C4-2B (cell line): ENCODE measurements at regions not wholly inside any gene's neighbourhood (a gene's known extent, or its start where the extent isn't known, plus 50 kb on each side); places are given as distances from the start of the nearest gene placed in this dataset.

Source experiments
- H3K27ac ChIP-seq: fragments of 450-650 bp; 2 replicates; pipeline ENCODE4 v1.5.1; 2017
- CTCF ChIP-seq: fragments of 450-650 bp; conservative IDR thresholded peaks from 2 replicates; pipeline ENCODE4 v1.5.1; 2017; ENCODE audit warnings: mild to moderate bottlenecking
- ZFX ChIP-seq: fragments of 450-650 bp; IDR thresholded peaks from 2 replicates; pipeline ENCODE4 v1.6.1; 2017

- no peak overlapping the region for H3K27ac ChIP-seq
- no peak for TF ChIP-seq CTCF
- no peak for TF ChIP-seq ZFX
Measured at GRCh38 chr5:34491251-34491620, 164.9 kb upstream of the RAI14 start.

- H3K27ac ChIP-seq: no peak overlapping the region
- TF ChIP-seq CTCF (no peak), ZFX (no peak)
Measured at GRCh38 chr5:34494111-34494755, 161.9 kb upstream of the RAI14 start.

GRCh38 chr5:34495178-34495577 lies 160.9 kb upstream of the RAI14 start:
- H3K27ac ChIP-seq: no peak overlapping the region
- TF ChIP-seq ZFX (no peak), CTCF (no peak)

GRCh38 chr5:34496260-34496691 lies 159.9 kb upstream of the RAI14 start:
- TF ChIP-seq CTCF (no peak), ZFX (no peak)
- no peak overlapping the region for H3K27ac ChIP-seq

- H3K27ac ChIP-seq: no peak overlapping the region
- TF ChIP-seq CTCF (no peak), ZFX (no peak)
Measured at GRCh38 chr5:34496701-34497469, 159.2 kb upstream of the RAI14 start.

GRCh38 chr5:34497470-34497808 lies 158.7 kb upstream of the RAI14 start:
- no peak for TF ChIP-seq CTCF
- no peak for TF ChIP-seq ZFX
- no peak overlapping the region for H3K27ac ChIP-seq

- no peak overlapping the region for H3K27ac ChIP-seq
- no peak for TF ChIP-seq CTCF
- no peak for TF ChIP-seq ZFX
Measured at GRCh38 chr5:34498572-34498971, 157.6 kb upstream of the RAI14 start.
